HEK293T (cell line): ENCODE measurements at regions not wholly inside any gene's neighbourhood (a gene's known extent, or its start where the extent isn't known, plus 50 kb on each side); places are given as distances from the start of the nearest gene placed in this dataset.

Experiments
- ELF4 ChIP-seq: fragments of 450-650 bp; IDR thresholded peaks from 2 replicates; pipeline ENCODE4 v1.6.1; 2017; ENCODE audit warnings: antibody characterized with exemption
- SP1 ChIP-seq: fragments of 450-650 bp; IDR thresholded peaks from 2 replicates; pipeline ENCODE4 v1.6.1; 2017

DNA sequence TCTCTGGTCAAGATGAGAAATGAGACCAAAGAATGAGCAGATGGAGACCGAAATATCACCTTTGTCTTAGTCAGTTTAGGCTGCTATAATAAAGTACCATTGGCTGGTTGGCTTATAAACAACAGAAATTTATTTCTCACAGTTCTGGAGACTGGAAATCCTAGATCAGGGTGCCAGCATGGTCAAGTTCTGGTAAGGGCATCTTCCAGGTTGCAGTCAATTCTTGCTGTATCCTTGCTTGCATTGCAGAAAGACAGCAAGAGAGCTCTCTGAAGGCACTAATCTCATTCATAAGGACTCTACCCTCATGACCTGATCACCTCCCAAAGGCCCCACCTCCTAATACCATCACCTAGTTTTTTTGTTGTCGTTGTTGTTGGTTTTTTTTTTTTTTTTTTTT lies 52.7 kb upstream of the MKLN1 start:
- TF ChIP-seq SP1 = no peak
- no peak for TF ChIP-seq ELF4
